IMR-90 (cell line): ENCODE measurements at regions not wholly inside any gene's neighbourhood (a gene's known extent, or its start where the extent isn't known, plus 50 kb on each side); places are given as distances from the start of the nearest gene placed in this dataset.

Source experiments
- ATAC-seq: fragments of 200-7000 bp; cut with Tn5 transposase; 2 replicates; pipeline ENCODE4 v1.9.1; 2020; ENCODE audit warnings: low read depth, mild to moderate bottlenecking, moderate library complexity
- BruUV-seq: library from RNA; stranded (reverse); fragments of 400-500 nt; replicated peaks from 2 replicates; lab custom pipeline; 2021; lab: Mats Ljungman, UMichigan
- CTCF ChIA-PET: fragments of 300-600 bp; formaldehyde crosslinking; extraction: SDS; loops from one replicate; lab custom pipeline; 2021; ENCODE audit warnings: antibody characterized with exemption; lab: Yijun Ruan, JAX
- POLR2A ChIA-PET: fragments of 300-600 bp; sonication (Branson Sonifier 250); formaldehyde crosslinking; loops from one replicate; lab custom pipeline; 2022; ENCODE audit warnings: antibody characterized with exemption; ENCODE audit not compliant: unreplicated experiment; lab: Charles Lee
- DNase-seq: peaks from one replicate; pipeline ENCODE4 v3.0.0; 2013
- H2AFZ ChIP-seq: replicated peaks from 2 replicates; pipeline ENCODE3; 2013; ENCODE audit warnings: low read length, mild to moderate bottlenecking; ENCODE audit not compliant: poor library complexity
- H2AK5ac ChIP-seq: 2 replicates; pipeline ENCODE4 v1.6.1; 2013; ENCODE audit warnings: low read depth, low read length, inconsistent platforms
- H2AK9ac ChIP-seq: replicated peaks from 2 replicates; pipeline ENCODE3; 2013; ENCODE audit warnings: mild to moderate bottlenecking, low read depth, low read length, moderate library complexity; ENCODE audit not compliant: poor library complexity
- H2BK120ac ChIP-seq: 2 replicates; pipeline ENCODE4 v1.6.1; 2013; ENCODE audit warnings: low read depth, low read length, inconsistent platforms
- H2BK15ac ChIP-seq: 3 replicates; pipeline ENCODE4 v1.6.1; 2013; ENCODE audit warnings: low read depth, low read length, inconsistent platforms
- H2BK20ac ChIP-seq: 2 replicates; pipeline ENCODE4 v1.6.1; 2013; ENCODE audit warnings: low read depth, mild to moderate bottlenecking, inconsistent platforms, low read length, moderate library complexity
- H2BK5ac ChIP-seq: 2 replicates; pipeline ENCODE4 v1.6.1; 2013; ENCODE audit warnings: mild to moderate bottlenecking, low read depth, low read length, inconsistent platforms; ENCODE audit not compliant: poor library complexity, severe bottlenecking
- H3K14ac ChIP-seq: replicated peaks from 2 replicates; pipeline ENCODE4 v1.6.1; 2013; ENCODE audit warnings: low read depth, low read length, inconsistent platforms
- H3K18ac ChIP-seq: 2 replicates; pipeline ENCODE4 v1.6.1; 2013; ENCODE audit warnings: low read depth, low read length, control low read depth
- H3K23ac ChIP-seq: 2 replicates; pipeline ENCODE4 v1.6.1; 2013; ENCODE audit warnings: low read depth, low read length, inconsistent platforms
- H3K27ac ChIP-seq: 2 replicates; pipeline ENCODE4 v1.5.1; 2013; ENCODE audit warnings: mild to moderate bottlenecking, control low read depth, low read length; ENCODE audit not compliant: insufficient read depth
- H3K27me3 ChIP-seq: 2 replicates; pipeline ENCODE4 v1.6.1; 2013; ENCODE audit warnings: low read length; ENCODE audit not compliant: control insufficient read depth, insufficient read depth
- H3K36me3 ChIP-seq: 2 replicates; pipeline ENCODE4 v1.6.1; 2013; ENCODE audit warnings: low read length, mixed read lengths; ENCODE audit not compliant: control insufficient read depth, insufficient read depth
- H3K4ac ChIP-seq: 2 replicates; pipeline ENCODE4 v1.6.1; 2013; ENCODE audit warnings: low read depth, low read length, inconsistent platforms
- H3K4me1 ChIP-seq: 2 replicates; pipeline ENCODE4 v1.6.1; 2013; ENCODE audit warnings: low read length, mixed read lengths; ENCODE audit not compliant: control insufficient read depth, insufficient read depth
- H3K4me2 ChIP-seq: 2 replicates; pipeline ENCODE4 v1.6.1; 2013; ENCODE audit warnings: low read depth, mild to moderate bottlenecking, control low read depth, low read length, moderate library complexity
- H3K4me3 ChIP-seq: 2 replicates; pipeline ENCODE4 v1.5.1; 2013; ENCODE audit warnings: low read depth, mild to moderate bottlenecking, control low read depth, low read length, moderate library complexity; ENCODE audit not compliant: insufficient read depth
- H3K56ac ChIP-seq: 2 replicates; pipeline ENCODE4 v1.6.1; 2013; ENCODE audit warnings: low read length, inconsistent platforms; ENCODE audit not compliant: insufficient read depth; ENCODE audit errors: extremely low read depth
- H3K79me1 ChIP-seq, 2 experiments: 2 replicates each; pipeline ENCODE4 v1.6.1; 2013; ENCODE audit warnings: low read length in 2 of 2, inconsistent platforms in 1 of 2, low read depth in 1 of 2
- H3K9ac ChIP-seq: 2 replicates; pipeline ENCODE4 v1.6.1; 2013; ENCODE audit warnings: low read depth, low read length, control low read depth
- H3K9me1 ChIP-seq: 2 replicates; pipeline ENCODE4 v1.6.1; 2013; ENCODE audit warnings: low read length, inconsistent platforms; ENCODE audit not compliant: insufficient read depth
- H3K9me3 ChIP-seq: 2 replicates; pipeline ENCODE4 v1.6.1; 2013; ENCODE audit warnings: low read length; ENCODE audit not compliant: control insufficient read depth, insufficient read depth
- H4K20me1 ChIP-seq: 2 replicates; pipeline ENCODE4 v1.6.1; 2013; ENCODE audit warnings: low read length, inconsistent platforms; ENCODE audit not compliant: insufficient read depth
- H4K5ac ChIP-seq: 2 replicates; pipeline ENCODE4 v1.6.1; 2013; ENCODE audit warnings: mild to moderate bottlenecking, low read depth, low read length, control low read depth
- H4K8ac ChIP-seq, 2 experiments: 2 replicates each; pipeline ENCODE4 v1.6.1; 2013; ENCODE audit warnings: low read depth in 2 of 2, low read length in 2 of 2, control low read depth in 1 of 2, inconsistent platforms in 1 of 2
- H4K91ac ChIP-seq: 2 replicates; pipeline ENCODE4 v1.6.1; 2013; ENCODE audit warnings: low read depth, low read length, inconsistent platforms; ENCODE audit not compliant: insufficient read depth
- MAFK ChIP-seq: IDR thresholded peaks from 2 replicates; pipeline ENCODE4 v1.6.1; 2012; ENCODE audit warnings: low read depth, low read length, improper control_type of control experiment
- POLR2A ChIP-seq: IDR thresholded peaks from 2 replicates; pipeline ENCODE4 v1.6.1; 2012; ENCODE audit warnings: mild to moderate bottlenecking, low read depth, low read length
- RAD21 ChIP-seq: IDR thresholded peaks from 2 replicates; pipeline ENCODE4 v1.6.1; 2012; ENCODE audit warnings: low read length, improper control_type of control experiment
- USF2 ChIP-seq: fragments of 150-350 bp; IDR thresholded peaks from 2 replicates; pipeline ENCODE4 v1.6.1; 2017; ENCODE audit warnings: mild to moderate bottlenecking, antibody characterized with exemption, low read length, low read depth
- WGBS, 2 experiments: methylation state at CpG; one replicate each; pipeline versions ENCODE4 v1.1.5 to v1.1.7; 2013; ENCODE audit warnings: missing lambda C conversion rate in 2 of 2; ENCODE audit not compliant: insufficient read length in 1 of 2; ENCODE audit errors: extremely low coverage in 2 of 2; 5-methylcytosine and 5-hydroxymethylcytosine counted together
- dilution Hi-C: fragments of 300-500 bp; cut with HindIII; formaldehyde crosslinking; loops from one replicate; pipeline ENCODE4 v1.14.3; 2018; ENCODE audit warnings: low sequenced_read_pairs; ENCODE audit not compliant: unreplicated experiment
- in situ Hi-C: fragments of 300-500 bp; cut with MboI; formaldehyde crosslinking; loops from 3 replicates; pipeline ENCODE4 v1.14.3; 2019; ENCODE audit warnings: low sequenced_read_pairs, inconsistent platforms, mixed read lengths
- intact Hi-C: fragments of 100-400 bp; cut with micrococcal nuclease; formaldehyde crosslinking; loops from 2 replicates; pipeline ENCODE4 v1.10.0; 2022

DNA sequence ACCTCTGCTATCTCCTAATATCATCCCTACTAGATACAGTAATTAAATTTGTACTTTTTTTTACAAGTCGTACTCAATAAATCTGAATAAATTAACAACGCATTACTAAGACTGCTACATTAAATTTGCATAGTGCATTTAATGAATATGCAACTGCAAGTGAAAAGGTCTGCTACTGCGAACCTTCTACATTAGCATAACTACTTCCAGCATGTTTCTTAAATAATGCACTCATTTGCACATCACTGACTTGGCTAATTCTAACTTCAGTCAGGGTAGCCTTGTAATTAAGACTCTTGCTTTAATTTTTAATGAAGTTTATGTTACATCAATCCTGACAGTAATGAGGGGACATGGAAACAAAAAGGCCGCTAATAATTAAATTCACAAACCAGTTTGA is 98.9 kb upstream of the FOXB1 start:
- POLR2A ChIA-PET, result no interaction called here

More for the DNA sequence above, 98.9 kb upstream of the FOXB1 start:
- H3K79me1 ChIP-seq, result no peaks in the 10 kb centered on the region
- no peaks in the 10 kb centered on the region for H3K9me3 ChIP-seq
- no peak overlapping the region for H2BK120ac ChIP-seq
- intact Hi-C loops (no loop called here), dilution Hi-C loops (no loop called here), in situ Hi-C loops (no loop called here)
- H4K8ac ChIP-seq, result no peak overlapping the region
- H3K4ac ChIP-seq, result no peak overlapping the region
- no peak overlapping the region for H2BK15ac ChIP-seq
- DNase-seq (no peak), ATAC-seq (no peak)
- no peak overlapping the region for H3K4me3 ChIP-seq
- no peak overlapping the region for H3K56ac ChIP-seq
- H3K14ac ChIP-seq, result no peak overlapping the region
- no peak overlapping the region for H2AK5ac ChIP-seq
- no peak overlapping the region for H3K27ac ChIP-seq
- H4K91ac ChIP-seq, result no peak overlapping the region
- no peak overlapping the region for H2AK9ac ChIP-seq
- H2AFZ ChIP-seq, result no peak overlapping the region
- no peaks in the 10 kb centered on the region for H3K27me3 ChIP-seq
- H3K4me1 ChIP-seq, result no peaks in the 10 kb centered on the region
- no peak overlapping the region for H4K5ac ChIP-seq
- H2BK5ac ChIP-seq, result no peak overlapping the region
- BruUV-seq, result no TSS peak
- no peak overlapping the region for H2BK20ac ChIP-seq
- no peak overlapping the region for H3K18ac ChIP-seq
- TF ChIP-seq RAD21 (no peak), POLR2A (no peak), MAFK (no peak), USF2 (no peak)
- H3K4me2 ChIP-seq, result no peak overlapping the region
- no peak overlapping the region for H3K9ac ChIP-seq
- H4K20me1 ChIP-seq, result no peaks in the 10 kb centered on the region
- WGBS, 2 experiments, result no CpG with 5 or more reads among the region's 4 CpGs
- H3K9me1 ChIP-seq, result no peaks in the 10 kb centered on the region
- H3K23ac ChIP-seq, result no peak overlapping the region
- H3K36me3 ChIP-seq, result no peaks in the 10 kb centered on the region
- CTCF ChIA-PET, result no interaction called here
